B cell (primary cell): ENCODE measurements at regions not wholly inside any gene's neighbourhood (a gene's known extent, or its start where the extent isn't known, plus 50 kb on each side); places are given as distances from the start of the nearest gene placed in this dataset.

Experiments
- ATAC-seq: fragments of 200-7000 bp; cut with Tn5 transposase; one replicate; pipeline ENCODE4 v1.10.0; 2021; ENCODE audit warnings: low read depth, mild to moderate bottlenecking, moderate number of reproducible peaks, moderate library complexity
- CTCF ChIA-PET: fragments of 350-600 bp; sonication (Branson Sonifier 250); formaldehyde crosslinking; loops from one replicate; lab custom pipeline; 2021; ENCODE audit warnings: antibody characterized with exemption, inconsistent platforms; lab: Charles Lee
- POLR2A ChIA-PET: fragments of 350-600 bp; sonication (Branson Sonifier 250); formaldehyde crosslinking; loops from one replicate; lab custom pipeline; 2021; ENCODE audit warnings: antibody characterized with exemption; lab: Charles Lee
- DNase-seq: peaks from one replicate; pipeline ENCODE4 v3.0.0; 2013
- H2AFZ ChIP-seq: 2 replicates; pipeline ENCODE4 v1.6.1; 2012; ENCODE audit warnings: mild to moderate bottlenecking, low read depth, low read length; ENCODE audit not compliant: insufficient read depth, poor library complexity, severe bottlenecking
- H3K27ac ChIP-seq, 2 donors: 1 replicate in 1 of 2; 2 replicates in 1 of 2; pipeline ENCODE4 v1.5.1; 2012 to 2013; ENCODE audit warnings: low read length in 2 of 2, mild to moderate bottlenecking in 2 of 2, moderate library complexity in 1 of 2
- H3K27me3 ChIP-seq, 4 experiments: fragments of 200-600 bp in 1 of 4; sonication (generic) in 1 of 4; replicated peaks in 1 of 4; 1 replicate in 2 of 4; 2 replicates in 2 of 4; pipeline versions ENCODE4 v1.6.1 to v1.7.0; 2013 to 2016; ENCODE audit warnings: low read length in 3 of 4, mild to moderate bottlenecking in 2 of 4, mixed read lengths in 1 of 4, moderate library complexity in 1 of 4; ENCODE audit not compliant: insufficient read depth in 4 of 4, control insufficient read depth in 3 of 4; ENCODE audit errors: control extremely low read depth in 1 of 4
- H3K36me3 ChIP-seq, 2 experiments: replicated peaks in 1 of 2; 1 replicate in 1 of 2; 2 replicates in 1 of 2; pipeline versions ENCODE4 v1.6.1 to v1.7.1; 2013; ENCODE audit warnings: low read length in 1 of 2; ENCODE audit not compliant: insufficient read depth in 2 of 2, control insufficient read depth in 1 of 2; ENCODE audit errors: control extremely low read depth in 1 of 2, extremely low read depth in 1 of 2
- H3K4me1 ChIP-seq, 2 donors: fragments of 200-600 bp in 1 of 2; sonication (generic) in 1 of 2; 1 replicate in 1 of 2; 2 replicates in 1 of 2; pipeline versions ENCODE4 v1.5.1 to v1.6.1; 2013 to 2017; ENCODE audit warnings: low read length in 2 of 2; ENCODE audit not compliant: control insufficient read depth in 2 of 2, insufficient read depth in 2 of 2
- H3K4me2 ChIP-seq: replicated peaks from 2 replicates; pipeline ENCODE3; 2012; ENCODE audit warnings: mild to moderate bottlenecking, low read depth, low read length; ENCODE audit not compliant: poor library complexity, severe bottlenecking
- H3K4me3 ChIP-seq, 5 experiments: fragments of 200-600 bp in 1 of 5; sonication (generic) in 1 of 5; 1 replicate in 3 of 5; 2 replicates in 2 of 5; pipeline versions ENCODE4 v1.5.1 to v1.7.0; 2011 to 2016; ENCODE audit warnings: low read length in 4 of 5, mild to moderate bottlenecking in 4 of 5, low read depth in 2 of 5, control low read depth in 1 of 5, moderate library complexity in 1 of 5; ENCODE audit not compliant: insufficient read depth in 1 of 5; ENCODE audit errors: control extremely low read depth in 1 of 5, extremely low read depth in 1 of 5
- H3K79me2 ChIP-seq: fragments of 200-600 bp; sonication (generic); one replicate; pipeline ENCODE4 v1.6.0; 2016; ENCODE audit warnings: low read length; ENCODE audit not compliant: control insufficient read depth, insufficient read depth
- H3K9ac ChIP-seq: fragments of 200-600 bp; sonication (generic); 2 replicates; pipeline ENCODE4 v1.6.1; 2017; ENCODE audit warnings: mild to moderate bottlenecking, low read length, moderate library complexity
- H3K9me3 ChIP-seq, 3 donors: one replicate each; pipeline versions ENCODE4 v1.6.1 to v1.7.1; 2013; ENCODE audit warnings: low read length in 2 of 3; ENCODE audit not compliant: control insufficient read depth in 2 of 3, insufficient read depth in 1 of 3; ENCODE audit errors: control extremely low read depth in 1 of 3
- H4K20me1 ChIP-seq: 2 replicates; pipeline ENCODE4 v1.6.0; 2012; ENCODE audit warnings: mild to moderate bottlenecking, low read length; ENCODE audit not compliant: insufficient read depth, control insufficient read depth, poor library complexity, severe bottlenecking
- H3K27ac Mint-ChIP-seq: one replicate; pipeline ENCODE4 v1.8.0; 2021; ENCODE audit warnings: mixed read lengths
- H3K27me3 Mint-ChIP-seq: one replicate; pipeline ENCODE4 v1.8.0; 2021; ENCODE audit warnings: mixed read lengths
- H3K4me1 Mint-ChIP-seq: one replicate; pipeline ENCODE4 v1.8.0; 2021; ENCODE audit warnings: mixed read lengths
- H3K4me3 Mint-ChIP-seq: one replicate; pipeline ENCODE4 v1.8.0; 2021; ENCODE audit warnings: mixed read lengths
- H3K9me3 Mint-ChIP-seq: one replicate; pipeline ENCODE4 v1.8.0; 2022; ENCODE audit warnings: mixed read lengths; ENCODE audit not compliant: insufficient read depth
- EZH2 ChIP-seq: IDR thresholded peaks from 2 replicates; pipeline ENCODE4 v1.6.1; 2012; ENCODE audit warnings: borderline replicate concordance, low read depth, mild to moderate bottlenecking, moderate library complexity, low read length; ENCODE audit not compliant: insufficient read depth, poor library complexity, severe bottlenecking
- WGBS: methylation state at CpG from one replicate; pipeline ENCODE4 v1.1.5; 2013; ENCODE audit warnings: missing lambda C conversion rate; ENCODE audit not compliant: insufficient coverage; 5-methylcytosine and 5-hydroxymethylcytosine counted together
- intact Hi-C: fragments of 100-400 bp; cut with micrococcal nuclease; formaldehyde crosslinking; loops from one replicate; pipeline ENCODE4 v1.10.0; 2022
- TF ChIP-seq, protein P1 (sequence below): fragments of 200-600 bp; IDR thresholded peaks from one replicate; pipeline ENCODE4 v1.8.0; 2022; ENCODE audit warnings: antibody characterized with exemption, mild to moderate bottlenecking

DNA sequence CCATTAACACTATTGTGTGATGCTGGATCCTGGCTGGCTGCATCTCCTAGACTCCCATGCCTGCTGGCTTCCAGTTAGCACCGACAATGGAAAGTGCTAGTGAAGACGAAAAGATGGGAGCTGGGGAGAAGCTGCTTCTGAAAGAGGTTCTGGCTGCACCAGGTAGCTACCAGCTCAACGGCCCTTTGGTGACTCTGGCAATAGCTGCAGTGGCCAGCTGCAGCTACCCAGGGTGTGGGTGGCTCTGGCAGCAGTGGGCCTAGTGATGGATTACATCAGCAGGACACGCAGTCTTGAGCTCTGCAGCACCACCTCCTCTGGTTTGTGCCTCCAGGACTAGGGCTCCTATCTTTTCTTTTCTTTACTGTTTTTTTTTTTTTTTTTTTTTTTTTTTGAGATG lies 662.6 kb downstream of the MATN1 start:
- Histone ChIP-seq H3K4me1 (no peaks in the 10 kb centered on the region), H3K4me3 (no peak overlapping the region), H3K79me2 (no peaks in the 10 kb centered on the region), H3K36me3 (no peaks in the 10 kb centered on the region), H3K9me3 (no peaks in the 10 kb centered on the region), H3K4me2 (no peak overlapping the region), H3K9ac (no peak overlapping the region), H4K20me1 (no peaks in the 10 kb centered on the region), H2AFZ (no peak overlapping the region), H3K27ac (no peak overlapping the region), H3K27me3 (peaks cover 0 to 4% (median 0%) of the 10 kb centered on the region in 4 experiments)
- ChIA-PET CTCF (no interaction called here), POLR2A (no interaction called here)
- Mint-ChIP-seq H3K9me3 (no peaks in the 10 kb centered on the region), H3K4me1 (no peaks in the 10 kb centered on the region), H3K4me3 (no peak overlapping the region), H3K27ac (no peak overlapping the region), H3K27me3 (peaks cover 3% of the 10 kb centered on the region)
- 90% methylated on average over 3 of the region's 4 CpGs for WGBS
- TF ChIP-seq, protein P1, sequence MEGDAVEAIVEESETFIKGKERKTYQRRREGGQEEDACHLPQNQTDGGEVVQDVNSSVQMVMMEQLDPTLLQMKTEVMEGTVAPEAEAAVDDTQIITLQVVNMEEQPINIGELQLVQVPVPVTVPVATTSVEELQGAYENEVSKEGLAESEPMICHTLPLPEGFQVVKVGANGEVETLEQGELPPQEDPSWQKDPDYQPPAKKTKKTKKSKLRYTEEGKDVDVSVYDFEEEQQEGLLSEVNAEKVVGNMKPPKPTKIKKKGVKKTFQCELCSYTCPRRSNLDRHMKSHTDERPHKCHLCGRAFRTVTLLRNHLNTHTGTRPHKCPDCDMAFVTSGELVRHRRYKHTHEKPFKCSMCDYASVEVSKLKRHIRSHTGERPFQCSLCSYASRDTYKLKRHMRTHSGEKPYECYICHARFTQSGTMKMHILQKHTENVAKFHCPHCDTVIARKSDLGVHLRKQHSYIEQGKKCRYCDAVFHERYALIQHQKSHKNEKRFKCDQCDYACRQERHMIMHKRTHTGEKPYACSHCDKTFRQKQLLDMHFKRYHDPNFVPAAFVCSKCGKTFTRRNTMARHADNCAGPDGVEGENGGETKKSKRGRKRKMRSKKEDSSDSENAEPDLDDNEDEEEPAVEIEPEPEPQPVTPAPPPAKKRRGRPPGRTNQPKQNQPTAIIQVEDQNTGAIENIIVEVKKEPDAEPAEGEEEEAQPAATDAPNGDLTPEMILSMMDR: no peak
- TF ChIP-seq EZH2: no peak
- no peak for ATAC-seq
- intact Hi-C loops: no loop called here
- DNase-seq: no peak

GRCh38 chr1:30058970-30059369 lies 664.4 kb downstream of the MATN1 start:
- Mint-ChIP-seq H3K9me3 (no peaks in the 10 kb centered on the region), H3K27ac (no peak overlapping the region), H3K27me3 (peaks cover 3% of the 10 kb centered on the region), H3K4me3 (no peak overlapping the region), H3K4me1 (no peaks in the 10 kb centered on the region)
- POLR2A ChIA-PET: no interaction called here
- H3K4me1 ChIP-seq: no peaks in the 10 kb centered on the region
- H3K9me3 ChIP-seq: no peaks in the 10 kb centered on the region
- H3K27ac ChIP-seq: no peak overlapping the region
- TF ChIP-seq, protein P1: no peak
- no peak for TF ChIP-seq EZH2
- WGBS: 100% methylated on average over 1 of the region's 4 CpGs
- CTCF ChIA-PET: no interaction called here
- H3K79me2 ChIP-seq: no peaks in the 10 kb centered on the region
- intact Hi-C loops: no loop called here
- no peak overlapping the region for H2AFZ ChIP-seq
- H3K36me3 ChIP-seq: no peaks in the 10 kb centered on the region
- H4K20me1 ChIP-seq: no peaks in the 10 kb centered on the region
- no peak for ATAC-seq
- H3K9ac ChIP-seq: no peak overlapping the region
- H3K27me3 ChIP-seq: peaks cover 0 to 4% (median 0%) of the 10 kb centered on the region in 4 experiments
- H3K4me2 ChIP-seq: no peak overlapping the region
- no peak overlapping the region for H3K4me3 ChIP-seq
- DNase-seq: no peak
